ENCODE measurements at regions not wholly inside any gene's neighbourhood (a gene's known extent, or its start where the extent isn't known, plus 50 kb on each side); places are given as distances from the start of the nearest gene placed in this dataset.

DNA sequence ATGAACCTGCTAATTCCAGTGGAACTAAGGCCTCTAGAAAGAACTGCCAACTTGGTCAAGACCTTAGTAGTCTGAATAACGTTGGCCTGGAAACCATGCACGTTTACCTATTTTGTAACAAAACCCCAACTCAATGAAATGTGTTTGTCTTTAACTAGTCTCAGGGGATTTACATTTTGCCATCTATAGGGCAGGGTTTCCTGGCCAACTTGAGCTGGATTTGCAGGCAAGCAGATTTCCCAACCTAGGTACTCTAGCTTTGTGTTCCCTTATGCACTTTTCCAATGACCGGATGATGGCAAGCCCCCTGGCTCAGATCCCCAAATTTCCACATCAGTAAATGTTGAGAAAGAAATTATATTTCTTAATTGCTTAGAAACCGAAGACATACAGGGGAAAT, 114.5 kb downstream of the IRS2 start:
- H3K4me3 ChIP-seq (ENCODE audit: low read depth, low read length), result no peak overlapping the region
- TF ChIP-seq, protein P1, sequence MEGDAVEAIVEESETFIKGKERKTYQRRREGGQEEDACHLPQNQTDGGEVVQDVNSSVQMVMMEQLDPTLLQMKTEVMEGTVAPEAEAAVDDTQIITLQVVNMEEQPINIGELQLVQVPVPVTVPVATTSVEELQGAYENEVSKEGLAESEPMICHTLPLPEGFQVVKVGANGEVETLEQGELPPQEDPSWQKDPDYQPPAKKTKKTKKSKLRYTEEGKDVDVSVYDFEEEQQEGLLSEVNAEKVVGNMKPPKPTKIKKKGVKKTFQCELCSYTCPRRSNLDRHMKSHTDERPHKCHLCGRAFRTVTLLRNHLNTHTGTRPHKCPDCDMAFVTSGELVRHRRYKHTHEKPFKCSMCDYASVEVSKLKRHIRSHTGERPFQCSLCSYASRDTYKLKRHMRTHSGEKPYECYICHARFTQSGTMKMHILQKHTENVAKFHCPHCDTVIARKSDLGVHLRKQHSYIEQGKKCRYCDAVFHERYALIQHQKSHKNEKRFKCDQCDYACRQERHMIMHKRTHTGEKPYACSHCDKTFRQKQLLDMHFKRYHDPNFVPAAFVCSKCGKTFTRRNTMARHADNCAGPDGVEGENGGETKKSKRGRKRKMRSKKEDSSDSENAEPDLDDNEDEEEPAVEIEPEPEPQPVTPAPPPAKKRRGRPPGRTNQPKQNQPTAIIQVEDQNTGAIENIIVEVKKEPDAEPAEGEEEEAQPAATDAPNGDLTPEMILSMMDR (conservative IDR thresholded peaks at IDR 0.05; ENCODE audit: low read depth, low read length), result no peak
- no peak for DNase-seq (ENCODE audit: low read depth)

DNA sequence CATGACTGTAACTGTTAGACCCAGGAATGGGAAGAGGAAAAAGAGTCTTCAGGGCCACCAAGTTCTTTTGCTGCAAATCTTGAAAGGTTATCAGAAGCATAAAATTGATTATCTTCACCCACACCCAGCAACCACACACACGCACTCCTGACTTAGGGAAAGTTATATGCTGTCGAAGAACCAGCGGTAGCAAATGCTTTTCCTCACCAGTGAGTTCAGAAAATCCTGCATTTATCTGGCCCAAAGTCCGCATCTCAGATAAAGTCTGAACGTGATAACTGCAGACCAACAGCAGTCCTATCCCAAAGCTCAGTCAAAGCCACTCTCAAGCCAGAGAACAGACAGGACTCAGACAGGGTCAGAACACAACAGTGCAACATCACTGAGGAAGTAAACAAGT, 115.6 kb downstream of the IRS2 start:
- H3K4me3 ChIP-seq (ENCODE audit: low read depth, low read length), result no peak overlapping the region
- no peak for DNase-seq (ENCODE audit: low read depth)

DNA sequence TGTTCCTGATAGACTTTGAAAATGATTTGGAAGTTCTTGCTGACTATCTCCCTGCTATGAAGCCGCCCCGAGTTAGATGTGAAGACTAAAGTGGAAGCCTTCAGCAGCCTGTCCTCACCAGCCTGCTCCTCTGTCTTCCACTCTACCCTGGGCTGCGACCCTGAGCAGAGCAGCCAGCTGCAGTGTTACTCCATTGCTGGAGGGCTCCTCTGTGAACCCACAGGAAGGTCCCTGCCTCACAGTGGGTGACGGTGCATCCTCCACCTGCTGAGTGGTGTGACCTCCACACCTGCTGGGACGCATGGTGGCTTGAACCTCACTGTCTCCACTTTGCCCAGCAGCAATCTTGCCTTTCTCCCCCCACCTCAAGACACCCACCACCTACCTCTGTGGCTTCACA, 116.4 kb downstream of the IRS2 start:
- TF ChIP-seq, protein P1 (conservative IDR thresholded peaks at IDR 0.05; ENCODE audit: low read depth, low read length), result no peak
- no peak for DNase-seq (ENCODE audit: low read depth)

More for the DNA sequence above, 115.6 kb downstream of the IRS2 start:
- TF ChIP-seq, protein P1 (conservative IDR thresholded peaks at IDR 0.05; ENCODE audit: low read depth, low read length), result no peak

DNA sequence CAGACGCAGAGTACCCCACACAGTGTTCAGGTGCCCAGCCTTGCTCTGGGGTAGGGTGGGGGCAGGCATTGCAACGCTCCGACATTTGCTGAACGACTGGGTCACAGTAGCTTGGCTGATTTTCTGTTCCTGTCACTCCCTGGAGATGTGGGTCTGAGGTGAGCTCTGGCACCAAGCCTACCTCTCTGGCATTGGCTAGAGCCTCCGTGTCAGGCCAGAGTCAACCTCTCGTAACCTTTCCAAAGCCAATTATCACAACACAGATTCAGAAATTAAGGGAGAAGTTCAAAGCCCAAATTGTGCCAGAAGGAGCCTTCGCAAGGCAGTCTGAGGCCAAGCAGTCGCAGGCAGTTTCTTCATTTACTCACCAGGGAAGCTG, 117.2 kb downstream of the IRS2 start:
- DNase-seq (ENCODE audit: low read depth), result peak; percentile 25
- H3K4me3 ChIP-seq (ENCODE audit: low read depth, low read length), result no peak overlapping the region
- TF ChIP-seq, protein P1 (conservative IDR thresholded peaks at IDR 0.05; ENCODE audit: low read depth, low read length), result no peak

More for the DNA sequence above, 116.4 kb downstream of the IRS2 start:
- no peak overlapping the region for H3K4me3 ChIP-seq (ENCODE audit: low read depth, low read length)

DNA sequence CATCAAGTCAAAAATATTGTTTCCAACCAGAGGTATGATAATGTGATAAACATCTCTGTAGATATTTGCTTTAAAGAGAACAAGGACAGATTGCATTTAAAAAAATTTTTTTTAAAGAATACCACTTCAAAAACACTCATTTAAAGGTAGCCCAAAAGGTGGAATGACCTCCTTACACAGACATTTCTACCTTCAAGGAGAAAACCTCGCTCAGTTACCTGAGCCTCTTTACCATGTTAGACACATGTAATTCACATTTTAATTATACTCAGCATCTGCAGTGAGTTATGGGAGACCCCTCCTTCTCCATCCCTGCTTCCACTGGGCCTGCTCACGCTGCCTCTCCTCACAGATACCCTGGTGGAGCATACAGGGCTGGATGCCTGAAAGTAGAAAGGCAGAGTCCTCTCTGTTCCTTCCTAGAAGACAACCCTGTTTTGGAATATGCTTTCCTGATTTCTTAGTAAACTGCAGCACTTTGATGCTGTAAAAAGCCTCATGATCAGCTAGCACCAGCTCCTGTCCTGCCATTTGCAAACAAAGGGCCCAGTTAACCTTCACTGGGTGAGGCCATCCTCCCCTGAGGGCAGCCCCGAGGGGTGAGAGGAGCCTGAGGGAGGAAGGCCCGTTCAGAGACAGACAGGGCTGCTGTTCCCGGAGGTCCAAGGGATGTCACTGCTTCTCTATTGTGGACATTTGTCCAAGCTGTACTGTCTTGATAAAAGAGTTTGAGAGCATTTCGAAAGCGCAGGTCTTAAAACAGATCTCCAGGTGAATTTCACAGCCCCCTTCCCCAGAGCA, 117.8 kb downstream of the IRS2 start:
- no peak for DNase-seq (ENCODE audit: low read depth)
- TF ChIP-seq, protein P1 (conservative IDR thresholded peaks at IDR 0.05; ENCODE audit: low read depth, low read length), result no peak
- H3K4me3 ChIP-seq (ENCODE audit: low read depth, low read length), result no peak overlapping the region

DNA sequence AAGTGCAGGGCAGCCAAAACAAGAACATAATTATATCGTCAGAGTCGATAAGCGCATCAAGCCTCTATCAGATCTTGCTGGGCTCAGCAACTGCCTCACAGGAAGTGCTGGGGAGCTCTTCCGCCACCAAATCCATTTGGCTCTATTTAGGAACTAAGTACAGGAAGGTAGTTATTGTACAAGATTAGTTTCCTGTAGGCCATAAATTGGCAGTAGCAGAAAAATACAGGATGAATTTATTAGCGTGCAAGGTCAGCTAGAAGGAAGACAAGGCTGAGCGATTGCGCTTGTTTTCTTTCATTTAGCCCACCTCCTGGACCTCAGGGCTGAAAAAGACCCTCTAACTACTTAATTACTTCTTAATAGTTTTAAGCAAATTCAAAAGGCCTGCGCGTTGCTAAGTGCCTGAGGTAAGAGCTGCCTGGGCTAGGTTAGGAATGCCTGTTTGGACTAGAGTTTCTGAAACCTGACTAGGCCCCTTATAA, 118.5 kb downstream of the IRS2 start:
- TF ChIP-seq, protein P1 (conservative IDR thresholded peaks at IDR 0.05; ENCODE audit: low read depth, low read length), result no peak
- H3K4me3 ChIP-seq (ENCODE audit: low read depth, low read length), result no peak overlapping the region
- DNase-seq (ENCODE audit: low read depth), result no peak

DNA sequence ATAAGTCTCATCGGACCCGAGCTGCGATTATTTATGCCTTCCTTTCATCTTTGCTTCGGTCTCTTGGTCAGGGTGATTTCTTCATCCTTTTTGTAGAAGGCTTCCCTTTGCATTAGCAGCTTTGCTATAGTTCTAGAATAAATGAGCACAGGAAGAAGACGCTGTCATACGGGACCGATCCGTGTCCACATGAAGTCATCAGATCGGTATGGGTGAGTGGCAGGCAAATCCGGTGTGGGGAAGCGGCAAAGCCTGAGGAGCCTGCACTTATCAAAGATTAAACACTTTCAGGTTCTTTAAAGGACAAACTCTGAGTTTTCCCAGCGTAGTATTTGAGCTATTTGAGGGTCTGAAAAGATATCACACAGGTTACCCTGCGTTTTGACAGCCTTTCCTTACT, 119.3 kb downstream of the IRS2 start:
- TF ChIP-seq, protein P1 (conservative IDR thresholded peaks at IDR 0.05; ENCODE audit: low read depth, low read length), result no peak
- no peak overlapping the region for H3K4me3 ChIP-seq (ENCODE audit: low read depth, low read length)
- DNase-seq (ENCODE audit: low read depth), result peak; percentile 38

Measured in choroid plexus epithelial cell (primary cell).